ENCODE measurements at regions not wholly inside any gene's neighbourhood (a gene's known extent, or its start where the extent isn't known, plus 50 kb on each side); places are given as distances from the start of the nearest gene placed in this dataset.
"Not testable (repeated sequence)": the region's sequence is repeated elsewhere in the genome, so short reads cannot be mapped to it uniquely, and the experiment has no call there.

- DNase-seq = no peak
These were observed 94.6 kb upstream of the SCAF11 start for GRCh38 chr12:46084666-46085631.

GRCh38 chr12:46082490-46083200, 92.3 kb upstream of the SCAF11 start:
- DNase-seq = no peak

GRCh38 chr12:46073321-46073720, 82.9 kb upstream of the SCAF11 start:
- no peak for DNase-seq

GRCh38 chr12:46071769-46072624, 81.6 kb upstream of the SCAF11 start:
- peak; percentile 13 for DNase-seq

- no peak for DNase-seq
These were observed 81.0 kb upstream of the SCAF11 start for GRCh38 chr12:46071335-46071734.

GRCh38 chr12:46067094-46067493, 76.7 kb upstream of the SCAF11 start:
- no peak for DNase-seq

- DNase-seq = no peak
These were observed 75.2 kb upstream of the SCAF11 start for GRCh38 chr12:46065412-46066166.

- DNase-seq = no peak
These were observed 74.2 kb upstream of the SCAF11 start for GRCh38 chr12:46064548-46064947.

DNA sequence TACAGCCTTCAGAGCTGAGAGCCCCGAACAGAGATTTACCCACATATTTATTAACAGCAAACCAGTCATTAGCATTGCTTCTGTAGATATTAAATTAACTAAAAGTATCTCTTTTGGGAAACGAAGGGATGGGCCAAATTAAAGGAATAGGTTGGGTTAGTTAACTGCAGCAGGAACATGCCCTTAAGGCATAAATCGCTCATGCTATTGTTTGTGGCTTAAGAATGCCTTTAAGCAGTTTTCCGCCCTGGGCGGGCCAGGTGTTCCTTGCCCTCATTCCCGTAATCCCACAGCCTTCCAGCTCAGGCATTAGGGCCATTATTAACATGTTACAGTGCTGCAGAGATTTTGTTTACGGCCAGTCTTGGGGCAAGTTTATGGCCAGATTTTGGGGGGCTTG, 68.3 kb upstream of the SCAF11 start:
- DNase-seq = not testable (repeated sequence)

GRCh38 chr12:46050805-46051204, 60.4 kb upstream of the SCAF11 start:
- no peak for DNase-seq

GRCh38 chr12:46049665-46050064, 59.3 kb upstream of the SCAF11 start:
- DNase-seq = no peak

- DNase-seq = no peak
These were observed 56.1 kb upstream of the SCAF11 start for GRCh38 chr12:46046436-46046835.

GRCh38 chr12:46043972-46044520, 53.7 kb upstream of the SCAF11 start:
- DNase-seq = no peak
